ENCODE measurements at regions not wholly inside any gene's neighbourhood (a gene's known extent, or its start where the extent isn't known, plus 50 kb on each side); places are given as distances from the start of the nearest gene placed in this dataset.

DNA sequence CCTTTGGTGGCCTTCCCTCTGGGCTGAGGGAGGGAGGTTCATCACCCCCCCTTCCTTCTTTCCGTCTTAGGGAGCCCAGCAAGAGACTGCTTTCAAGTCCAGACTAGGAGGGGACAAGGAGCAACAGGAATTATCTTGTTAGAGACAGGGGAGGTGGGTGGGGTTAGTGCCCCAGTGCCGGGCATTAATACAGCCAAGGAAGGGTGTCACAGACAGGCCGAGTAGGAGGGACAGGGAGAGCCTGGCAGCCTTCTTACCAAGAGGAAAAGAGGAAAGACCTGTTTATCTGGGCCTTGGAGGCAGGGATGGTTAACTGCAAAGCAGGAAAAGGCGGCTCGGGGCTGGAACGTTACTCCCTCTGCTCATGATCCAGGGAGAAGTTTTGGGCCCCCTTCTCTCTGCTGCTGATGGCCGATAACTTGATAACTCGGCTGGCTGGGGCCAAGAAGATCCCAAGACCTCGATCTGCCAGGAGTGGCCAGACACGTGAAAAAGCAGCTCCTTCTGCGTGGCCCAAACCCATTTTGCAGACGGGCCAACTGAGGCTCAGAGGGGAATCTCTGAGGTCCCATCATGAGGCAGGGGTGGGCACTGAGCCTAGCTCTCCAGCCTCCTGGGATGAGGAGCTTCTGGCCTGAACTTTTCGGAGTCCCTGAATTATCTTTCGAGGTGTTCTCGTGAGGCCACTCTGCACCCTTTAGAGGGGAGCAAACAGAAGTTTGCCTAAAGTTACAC, 79.3 kb downstream of the PTPRS start:
- TF ChIP-seq, protein P1, sequence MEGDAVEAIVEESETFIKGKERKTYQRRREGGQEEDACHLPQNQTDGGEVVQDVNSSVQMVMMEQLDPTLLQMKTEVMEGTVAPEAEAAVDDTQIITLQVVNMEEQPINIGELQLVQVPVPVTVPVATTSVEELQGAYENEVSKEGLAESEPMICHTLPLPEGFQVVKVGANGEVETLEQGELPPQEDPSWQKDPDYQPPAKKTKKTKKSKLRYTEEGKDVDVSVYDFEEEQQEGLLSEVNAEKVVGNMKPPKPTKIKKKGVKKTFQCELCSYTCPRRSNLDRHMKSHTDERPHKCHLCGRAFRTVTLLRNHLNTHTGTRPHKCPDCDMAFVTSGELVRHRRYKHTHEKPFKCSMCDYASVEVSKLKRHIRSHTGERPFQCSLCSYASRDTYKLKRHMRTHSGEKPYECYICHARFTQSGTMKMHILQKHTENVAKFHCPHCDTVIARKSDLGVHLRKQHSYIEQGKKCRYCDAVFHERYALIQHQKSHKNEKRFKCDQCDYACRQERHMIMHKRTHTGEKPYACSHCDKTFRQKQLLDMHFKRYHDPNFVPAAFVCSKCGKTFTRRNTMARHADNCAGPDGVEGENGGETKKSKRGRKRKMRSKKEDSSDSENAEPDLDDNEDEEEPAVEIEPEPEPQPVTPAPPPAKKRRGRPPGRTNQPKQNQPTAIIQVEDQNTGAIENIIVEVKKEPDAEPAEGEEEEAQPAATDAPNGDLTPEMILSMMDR (IDR thresholded peaks at IDR 0.05; ENCODE audit: insufficient read depth, low read depth, low read length): no peak
- TF ChIP-seq EZH2 (IDR thresholded peaks at IDR 0.05; ENCODE audit: insufficient read depth, low read length): no peak

All from astrocyte (in vitro differentiated cells and primary cell).